GM13976 (cell line): ENCODE measurements at regions not wholly inside any gene's neighbourhood (a gene's known extent, or its start where the extent isn't known, plus 50 kb on each side); places are given as distances from the start of the nearest gene placed in this dataset.

Experiments used
- DNase-seq: peaks from one replicate; pipeline ENCODE4 v3.0.0; 2012; ENCODE audit warnings: low spot score
- CTCF ChIP-seq: IDR thresholded peaks from 2 replicates; pipeline ENCODE4 v1.5.1; 2012; ENCODE audit warnings: borderline replicate concordance, mild to moderate bottlenecking; ENCODE audit not compliant: insufficient read depth; ENCODE audit errors: extremely low read depth, missing control alignments, control extremely low read depth
- in situ Hi-C: fragments of 300-500 bp; cut with MboI; formaldehyde crosslinking; loops from one replicate; pipeline ENCODE4 v1.12.0; 2022; ENCODE audit warnings: low sequenced_read_pairs, mixed read lengths, inconsistent platforms; ENCODE audit not compliant: unreplicated experiment

DNA sequence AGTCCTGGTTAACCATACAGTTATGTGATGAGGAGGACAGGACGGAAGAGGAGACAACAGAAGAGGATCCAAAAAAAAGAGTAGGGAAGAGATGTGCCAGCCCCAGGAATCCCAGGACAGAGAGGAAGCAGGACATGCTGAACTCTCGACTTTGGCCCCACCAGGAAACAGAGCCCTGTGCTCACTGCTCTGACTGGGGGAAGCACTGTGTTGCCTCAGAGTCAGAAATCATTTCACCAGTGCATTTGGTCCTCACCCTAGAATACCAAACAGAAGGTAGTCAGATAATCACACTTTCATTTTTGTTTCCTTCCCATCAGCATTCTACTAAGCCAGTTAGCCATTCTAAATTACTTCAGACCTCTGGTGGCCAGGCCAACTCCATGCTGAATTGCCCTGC, 421.0 kb upstream of the CDH5 start:
- TF ChIP-seq CTCF = no peak
- no peak for DNase-seq
- in situ Hi-C loops = no loop called here

DNA sequence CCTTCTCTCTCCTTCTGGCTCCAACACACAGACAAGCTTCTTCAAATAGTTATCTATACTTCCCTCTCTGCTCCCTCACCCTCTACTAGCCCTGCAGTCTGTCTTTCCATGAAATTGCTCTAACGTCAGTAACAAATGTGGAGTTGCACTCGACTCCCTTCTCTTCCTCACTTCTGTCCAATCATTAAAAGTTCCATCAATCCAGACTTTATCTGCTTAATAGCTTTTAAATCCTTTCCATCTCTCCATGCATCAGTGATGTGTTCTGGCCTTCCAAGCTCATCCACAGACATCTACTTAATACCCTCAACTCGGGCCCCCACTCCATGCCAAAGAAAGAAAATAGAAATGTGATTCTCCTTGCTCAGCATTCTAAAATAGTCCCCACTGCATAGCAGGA, 422.1 kb upstream of the CDH5 start:
- in situ Hi-C loops = no loop called here
- DNase-seq = no peak
- no peak for TF ChIP-seq CTCF

DNA sequence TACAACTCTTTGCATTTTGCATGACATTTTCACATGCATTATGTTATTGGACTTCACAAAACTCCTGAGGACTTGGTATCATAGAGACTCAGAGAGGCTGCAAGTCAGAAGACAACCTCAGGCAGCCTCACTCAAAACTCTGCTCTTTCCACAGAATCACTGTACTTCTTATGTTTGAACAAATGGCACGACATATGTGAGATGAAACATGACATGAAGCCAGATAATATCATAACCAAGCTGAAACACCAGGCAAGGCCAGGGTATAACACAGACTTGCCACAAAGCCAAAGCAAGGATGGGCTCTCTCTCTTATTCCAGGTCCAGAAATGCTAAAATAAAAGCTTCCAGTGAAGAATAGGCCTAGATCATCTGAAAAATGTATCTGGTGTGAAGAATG, 425.8 kb upstream of the CDH5 start:
- DNase-seq = no peak
- TF ChIP-seq CTCF = no peak

GRCh38 chr16:65938083-65938482, 428.4 kb upstream of the CDH5 start:
- no peak for TF ChIP-seq CTCF
- in situ Hi-C loops = no loop called here
- no peak for DNase-seq

More for the DNA sequence above, 425.8 kb upstream of the CDH5 start:
- in situ Hi-C loops = no loop called here

GRCh38 chr16:65937455-65937854, 429.0 kb upstream of the CDH5 start:
- no peak for DNase-seq
- in situ Hi-C loops = no loop called here
- TF ChIP-seq CTCF = no peak

- in situ Hi-C loops = no loop called here
- no peak for TF ChIP-seq CTCF
- DNase-seq = no peak
These were observed 430.4 kb upstream of the CDH5 start for GRCh38 chr16:65936096-65936495.

DNA sequence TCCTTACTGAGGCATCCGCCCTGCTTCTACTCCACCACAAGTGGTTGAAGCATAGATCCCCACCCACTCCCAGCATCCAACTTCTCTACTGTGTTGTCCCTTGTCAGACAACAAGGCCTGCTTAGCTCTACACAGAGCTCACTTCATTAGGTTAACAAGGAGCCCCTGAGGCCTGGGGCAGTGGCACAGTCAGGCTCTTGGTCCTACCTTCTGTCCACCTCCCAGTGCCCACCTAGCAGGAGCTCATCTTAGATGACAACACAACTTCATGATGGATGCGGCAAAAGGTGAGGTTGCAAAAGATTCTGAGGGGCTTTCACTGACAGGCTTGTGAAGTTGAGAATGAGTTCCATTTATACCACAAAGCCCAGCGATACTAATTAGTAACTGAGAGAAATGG, 432.0 kb upstream of the CDH5 start:
- no peak for DNase-seq
- TF ChIP-seq CTCF = no peak
- in situ Hi-C loops = no loop called here
